ENCODE measurements at regions not wholly inside any gene's neighbourhood (a gene's known extent, or its start where the extent isn't known, plus 50 kb on each side); places are given as distances from the start of the nearest gene placed in this dataset.
A peak's percentile ranks its signal among the peaks of the same experiment; 100 is the strongest.

- Histone ChIP-seq H3K4me3 (ENCODE audit: low read depth, low read length) (no peak overlapping the region), H3K9me3 (ENCODE audit: control insufficient read depth, insufficient read depth, low read depth, low read length) (no peaks in the 10 kb centered on the region), H3K4me1 (ENCODE audit: control insufficient read depth, insufficient read depth, low read length) (no peaks in the 10 kb centered on the region), H3K36me3 (ENCODE audit: control insufficient read depth in 2 of 2, insufficient read depth in 1 of 2, low read length in 2 of 2) (no peaks in the 10 kb centered on the region), H3K27ac (ENCODE audit: extremely low read depth, low read depth, low read length) (no peak overlapping the region)
- ChIA-PET POLR2A (no interaction called here), CTCF (no interaction called here)
- no peak for TF ChIP-seq HOXC10 (CRISPR knock-in tag; IDR thresholded peaks at IDR 0.05)
- no peak for TF ChIP-seq ZNF629 (tag by site-specific recombination; IDR thresholded peaks at IDR 0.05)
- TF ChIP-seq ZNF707 (tag by site-specific recombination; IDR thresholded peaks at IDR 0.05) = no peak
- no peak for TF ChIP-seq ZNF10 (tag by site-specific recombination; IDR thresholded peaks at IDR 0.05)
- no peak for TF ChIP-seq ZNF558 (tag by site-specific recombination; IDR thresholded peaks at IDR 0.05)
- no peak for TF ChIP-seq SETDB1 (IDR thresholded peaks at IDR 0.05; ENCODE audit: insufficient read length, low read length)
- TF ChIP-seq KLF7 (tag by site-specific recombination; IDR thresholded peaks at IDR 0.05; ENCODE audit: borderline replicate concordance) = no peak
- no peak for TF ChIP-seq ZNF621 (tag by site-specific recombination; IDR thresholded peaks at IDR 0.05)
- no peak for TF ChIP-seq ZNF555 (tag by site-specific recombination; conservative IDR thresholded peaks at IDR 0.05)
- no peak for TF ChIP-seq ZBTB21 (tag by site-specific recombination; IDR thresholded peaks at IDR 0.05)
These were observed 225.3 kb upstream of the SLC24A2 start for GRCh38 chr9:20014168-20014567.

- TF ChIP-seq EGR2 (tag by site-specific recombination; IDR thresholded peaks at IDR 0.05; ENCODE audit: low read depth) (peak; percentile 50), TRIM28 (IDR thresholded peaks at IDR 0.05; ENCODE audit: borderline replicate concordance, low read length) (no peak)
- Histone ChIP-seq H3K4me1 (ENCODE audit: control insufficient read depth, insufficient read depth, low read length) (no peaks in the 10 kb centered on the region), H3K36me3 (ENCODE audit: control insufficient read depth in 2 of 2, insufficient read depth in 1 of 2, low read length in 2 of 2) (no peaks in the 10 kb centered on the region), H3K4me3 (ENCODE audit: low read depth, low read length) (no peak overlapping the region), H3K9me3 (ENCODE audit: control insufficient read depth, insufficient read depth, low read depth, low read length) (no peaks in the 10 kb centered on the region), H3K27ac (ENCODE audit: extremely low read depth, low read depth, low read length) (no peak overlapping the region)
- ChIA-PET CTCF (no interaction called here), POLR2A (no interaction called here)
These were observed 223.4 kb upstream of the SLC24A2 start for GRCh38 chr9:20012232-20012631.

- POLR2A ChIA-PET = no interaction called here
- CTCF ChIA-PET = no interaction called here
- Histone ChIP-seq H3K36me3 (ENCODE audit: control insufficient read depth in 2 of 2, insufficient read depth in 1 of 2, low read length in 2 of 2) (no peaks in the 10 kb centered on the region), H3K4me3 (ENCODE audit: low read depth, low read length) (no peak overlapping the region), H3K4me1 (ENCODE audit: control insufficient read depth, insufficient read depth, low read length) (no peaks in the 10 kb centered on the region), H3K27ac (ENCODE audit: extremely low read depth, low read depth, low read length) (no peak overlapping the region), H3K9me3 (ENCODE audit: control insufficient read depth, insufficient read depth, low read depth, low read length) (no peaks in the 10 kb centered on the region)
- TF ChIP-seq ZNF248 (tag by site-specific recombination; IDR thresholded peaks at IDR 0.05) = no peak
- TF ChIP-seq ELK4 (IDR thresholded peaks at IDR 0.05; ENCODE audit: borderline replicate concordance, low read depth, low read length) = no peak
- no peak for TF ChIP-seq ZBTB6 (tag by site-specific recombination; IDR thresholded peaks at IDR 0.05)
- TF ChIP-seq RBAK (tag by site-specific recombination; IDR thresholded peaks at IDR 0.05) = no peak
- no peak for TF ChIP-seq PATZ1 (tag by site-specific recombination; IDR thresholded peaks at IDR 0.05)
- TF ChIP-seq ZNF626 (tag by site-specific recombination; IDR thresholded peaks at IDR 0.05) = no peak
- TF ChIP-seq ZNF37A (tag by site-specific recombination; IDR thresholded peaks at IDR 0.05) = no peak
- TF ChIP-seq ZNF530 (tag by site-specific recombination; IDR thresholded peaks at IDR 0.05; ENCODE audit: low read depth) = no peak
- no peak for TF ChIP-seq GFI1B (tag by site-specific recombination; IDR thresholded peaks at IDR 0.05)
- no peak for TF ChIP-seq ZNF580 (tag by site-specific recombination; IDR thresholded peaks at IDR 0.05)
- TF ChIP-seq ZNF624 (tag by site-specific recombination; IDR thresholded peaks at IDR 0.05) = no peak
- TF ChIP-seq MYNN (tag by site-specific recombination; IDR thresholded peaks at IDR 0.05; ENCODE audit: borderline replicate concordance) = no peak
- TF ChIP-seq ZNF645 (tag by site-specific recombination; IDR thresholded peaks at IDR 0.05) = no peak
- TF ChIP-seq ZSCAN18 (tag by site-specific recombination; IDR thresholded peaks at IDR 0.05) = no peak
- no peak for TF ChIP-seq GLIS2 (tag by site-specific recombination; IDR thresholded peaks at IDR 0.05)
- TF ChIP-seq ZNF155 (tag by site-specific recombination; IDR thresholded peaks at IDR 0.05) = no peak
These were observed 220.8 kb upstream of the SLC24A2 start for GRCh38 chr9:20009606-20010005.

Measured in HEK293 (cell line).